C4-2B (cell line): ENCODE measurements at regions not wholly inside any gene's neighbourhood (a gene's known extent, or its start where the extent isn't known, plus 50 kb on each side); places are given as distances from the start of the nearest gene placed in this dataset.
"Not testable (repeated sequence)": the region's sequence is repeated elsewhere in the genome, so short reads cannot be mapped to it uniquely, and the experiment has no call there.

ENCODE experiments used
- CTCF ChIP-seq: fragments of 450-650 bp; conservative IDR thresholded peaks from 2 replicates; pipeline ENCODE4 v1.5.1; 2017; ENCODE audit warnings: mild to moderate bottlenecking
- ZFX ChIP-seq: fragments of 450-650 bp; IDR thresholded peaks from 2 replicates; pipeline ENCODE4 v1.6.1; 2017

GRCh38 chr12:9481289-9481688, 126.4 kb downstream of the KLRB1 start:
- TF ChIP-seq CTCF, ZFX: not testable (repeated sequence)
